Thyroid gland (tissue), 4 donors: ENCODE measurements at regions not wholly inside any gene's neighbourhood (a gene's known extent, or its start where the extent isn't known, plus 50 kb on each side); places are given as distances from the start of the nearest gene placed in this dataset.

Source experiments
- CTCF ChIP-seq, 6 experiments: fragments of 200-600 bp in 3 of 6; fragments of 450-650 bp in 3 of 6; sonication (generic) in 3 of 6; IDR thresholded peaks; one replicate each; pipeline ENCODE4 v1.5.1; 2016 to 2019; ENCODE audit warnings: antibody characterized with exemption in 6 of 6, mild to moderate bottlenecking in 2 of 6, inconsistent platforms in 1 of 6, moderate library complexity in 1 of 6
- POLR2A ChIP-seq, 2 donors: fragments of 450-650 bp; IDR thresholded peaks; one replicate each; pipeline ENCODE4 v1.6.1; 2017; ENCODE audit warnings: antibody characterized with exemption in 2 of 2, mild to moderate bottlenecking in 2 of 2, moderate library complexity in 1 of 2

GRCh38 chr3:81311321-81311720 is 450.1 kb downstream of the GBE1 start:
- TF ChIP-seq CTCF (IDR thresholded peaks at IDR 0.05) (no peak), POLR2A (IDR thresholded peaks at IDR 0.05) (no peak)
